Fibroblast of peridontal ligament (primary cell): ENCODE measurements at regions not wholly inside any gene's neighbourhood (a gene's known extent, or its start where the extent isn't known, plus 50 kb on each side); places are given as distances from the start of the nearest gene placed in this dataset.

Experiments
- DNase-seq: peaks from one replicate; pipeline ENCODE4 v3.0.0-alpha.2; 2010; ENCODE audit errors: extremely low read depth

GRCh38 chr6:125491860-125492618 lies 190.3 kb upstream of the HDDC2 start:
- DNase-seq, result no peak

GRCh38 chr6:125498606-125499005 lies 196.8 kb upstream of the HDDC2 start:
- no peak for DNase-seq

GRCh38 chr6:125499535-125499934 lies 197.8 kb upstream of the HDDC2 start:
- DNase-seq, result no peak

GRCh38 chr6:125503181-125503580 lies 201.4 kb upstream of the HDDC2 start:
- DNase-seq, result no peak

- DNase-seq, result peak; percentile 52
These were observed 206.4 kb upstream of the HDDC2 start for GRCh38 chr6:125507987-125508655.

- DNase-seq, result no peak
These were observed 207.0 kb upstream of the HDDC2 start for GRCh38 chr6:125508793-125509192.

GRCh38 chr6:125509477-125509876 lies 207.7 kb upstream of the HDDC2 start:
- DNase-seq, result no peak

GRCh38 chr6:125510405-125510804 lies 208.6 kb upstream of the HDDC2 start:
- DNase-seq, result no peak

GRCh38 chr6:125511809-125512396 lies 210.1 kb upstream of the HDDC2 start:
- DNase-seq, result peak; percentile 75

GRCh38 chr6:125512621-125513020 lies 210.9 kb upstream of the HDDC2 start:
- DNase-seq, result no peak

GRCh38 chr6:125513978-125514377 lies 212.2 kb upstream of the HDDC2 start:
- DNase-seq, result no peak

GRCh38 chr6:125516644-125517043 lies 214.9 kb upstream of the HDDC2 start:
- DNase-seq, result no peak

- DNase-seq, result peak; percentile 85
These were observed 217.6 kb upstream of the HDDC2 start for GRCh38 chr6:125519367-125519766.

- no peak for DNase-seq
These were observed 222.6 kb upstream of the HDDC2 start for GRCh38 chr6:125524356-125524755.

GRCh38 chr6:125526007-125526720 lies 223.3 kb upstream of the HEY2 start:
- no peak for DNase-seq

GRCh38 chr6:125528621-125529041 lies 220.8 kb upstream of the HEY2 start:
- no peak for DNase-seq

GRCh38 chr6:125529061-125529460 lies 220.4 kb upstream of the HEY2 start:
- no peak for DNase-seq

GRCh38 chr6:125533710-125534397 lies 215.6 kb upstream of the HEY2 start:
- DNase-seq, result no peak

GRCh38 chr6:125534430-125535263 lies 214.8 kb upstream of the HEY2 start:
- no peak for DNase-seq

- no peak for DNase-seq
These were observed 212.3 kb upstream of the HEY2 start for GRCh38 chr6:125537090-125537489.

GRCh38 chr6:125539892-125540291 lies 209.5 kb upstream of the HEY2 start:
- DNase-seq, result no peak
